NT2/D1 (cell line): ENCODE measurements at regions not wholly inside any gene's neighbourhood (a gene's known extent, or its start where the extent isn't known, plus 50 kb on each side); places are given as distances from the start of the nearest gene placed in this dataset.

Experiments
- SUZ12 ChIP-seq: IDR thresholded peaks from 2 replicates; pipeline ENCODE4 v1.6.1; 2011; ENCODE audit not compliant: insufficient read length, insufficient read depth; ENCODE audit errors: extremely low read depth
- YY1 ChIP-seq: IDR thresholded peaks from 2 replicates; pipeline ENCODE4 v1.6.1; 2011; ENCODE audit not compliant: insufficient read length, insufficient read depth
- ZNF274 ChIP-seq: IDR thresholded peaks from 2 replicates; pipeline ENCODE4 v1.6.1; 2011; ENCODE audit warnings: mild to moderate bottlenecking, low read depth, low read length

- no peak for TF ChIP-seq SUZ12
- no peak for TF ChIP-seq YY1
- no peak for TF ChIP-seq ZNF274
Observed at GRCh38 chr7:125934955-125935354, 1005.3 kb upstream of the POT1 start.
